Activated CD4-positive, alpha-beta memory T cell treated with anti-CD3 and anti-CD28 coated beads, Interleukin-2, amount 10 ng/mL, durations not matched to agents 7 days and 5 days (primary cell): ENCODE measurements at regions not wholly inside any gene's neighbourhood (a gene's known extent, or its start where the extent isn't known, plus 50 kb on each side); places are given as distances from the start of the nearest gene placed in this dataset.

ENCODE experiments used
- CTCF ChIA-PET: fragments of 350-600 bp; sonication (Branson Sonifier 250); formaldehyde crosslinking; loops from one replicate; lab custom pipeline; 2021; ENCODE audit warnings: antibody characterized with exemption, inconsistent platforms; lab: Charles Lee
- POLR2A ChIA-PET: fragments of 350-600 bp; sonication (Branson Sonifier 250); formaldehyde crosslinking; loops from one replicate; lab custom pipeline; 2021; ENCODE audit warnings: antibody characterized with exemption; lab: Charles Lee
- DNase-seq: peaks from one replicate; pipeline ENCODE4 v3.0.0-alpha.2; 2020
- H3K27ac Mint-ChIP-seq: one replicate; pipeline ENCODE4 v1.8.0; 2021; ENCODE audit warnings: mild to moderate bottlenecking, mixed read lengths
- H3K27me3 Mint-ChIP-seq: one replicate; pipeline ENCODE4 v1.8.0; 2021; ENCODE audit warnings: mixed read lengths
- H3K36me3 Mint-ChIP-seq: one replicate; pipeline ENCODE4 v1.8.0; 2021; ENCODE audit warnings: low read depth, mixed read lengths
- H3K4me1 Mint-ChIP-seq: one replicate; pipeline ENCODE4 v1.8.0; 2021; ENCODE audit warnings: mixed read lengths
- H3K4me3 Mint-ChIP-seq: one replicate; pipeline ENCODE4 v1.8.0; 2021; ENCODE audit warnings: mild to moderate bottlenecking, mixed read lengths
- H3K9me3 Mint-ChIP-seq: one replicate; pipeline ENCODE4 v1.8.0; 2021; ENCODE audit warnings: mixed read lengths

- no peak for DNase-seq
- no peak overlapping the region for H3K27ac Mint-ChIP-seq
- H3K27me3 Mint-ChIP-seq: peaks cover 4% of the 10 kb centered on the region
- ChIA-PET CTCF (interaction anchor here (0.6 kb wide), 1 partner anchor 209 kb away, joined by 3 read pairs; no protein-coding TSS in a partner anchor), POLR2A (no interaction called here)
- no peak overlapping the region for H3K4me3 Mint-ChIP-seq
- no peaks in the 10 kb centered on the region for H3K9me3 Mint-ChIP-seq
- H3K36me3 Mint-ChIP-seq: no peaks in the 10 kb centered on the region
- H3K4me1 Mint-ChIP-seq: no peaks in the 10 kb centered on the region
Observed at GRCh38 chr12:95417372-95417771, 56.6 kb upstream of the METAP2 start.

DNA sequence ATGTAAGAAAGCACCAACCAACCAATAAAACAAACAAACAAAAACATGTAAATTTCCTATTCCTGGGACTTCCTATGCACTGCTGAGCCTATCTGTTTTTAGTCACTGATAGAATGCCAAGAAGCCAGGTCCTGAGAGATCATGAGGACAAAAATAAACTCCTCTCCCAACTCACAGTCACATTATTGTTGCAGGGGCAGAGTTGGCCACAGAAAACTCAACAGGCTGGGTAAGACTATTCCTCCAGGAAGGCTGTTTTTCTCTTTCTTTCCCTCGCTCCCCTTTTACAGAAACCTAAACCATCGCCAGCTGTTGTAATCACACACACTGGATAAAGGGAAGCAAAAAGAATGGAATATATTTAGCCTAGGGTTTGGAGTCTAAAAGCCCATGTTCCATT lies 55.8 kb upstream of the METAP2 start:
- CTCF ChIA-PET: interaction anchor here (0.8 kb wide), 1 partner anchor 116 kb away, joined by 3 read pairs; no protein-coding TSS in a partner anchor
- POLR2A ChIA-PET: no interaction called here
- H3K27me3 Mint-ChIP-seq: peaks cover 4% of the 10 kb centered on the region
- H3K4me1 Mint-ChIP-seq: no peaks in the 10 kb centered on the region
- no peak overlapping the region for H3K27ac Mint-ChIP-seq
- H3K9me3 Mint-ChIP-seq: no peaks in the 10 kb centered on the region
- H3K36me3 Mint-ChIP-seq: no peaks in the 10 kb centered on the region
- H3K4me3 Mint-ChIP-seq: no peak overlapping the region
- DNase-seq: no peak
